Liver (tissue), 8 donors: ENCODE measurements at regions not wholly inside any gene's neighbourhood (a gene's known extent, or its start where the extent isn't known, plus 50 kb on each side); places are given as distances from the start of the nearest gene placed in this dataset.

Source experiments
- DNase-seq: peaks from one replicate; pipeline ENCODE4 v3.0.0-alpha.2; 2017; ENCODE audit warnings: low spot score
- H3K27ac ChIP-seq, 2 donors: one replicate each; pipeline ENCODE4 v1.7.0; 2013; ENCODE audit warnings: inconsistent platforms in 2 of 2, low read length in 2 of 2, control low read depth in 1 of 2, low read depth in 1 of 2, mild to moderate bottlenecking in 1 of 2
- H3K27me3 ChIP-seq, 4 donors: one replicate each; pipeline versions ENCODE4 v1.6.1 to v1.7.0; 2013; ENCODE audit warnings: low read length in 3 of 4, inconsistent platforms in 1 of 4, mild to moderate bottlenecking in 1 of 4, moderate library complexity in 1 of 4; ENCODE audit not compliant: control insufficient read depth in 4 of 4, insufficient read depth in 4 of 4
- H3K36me3 ChIP-seq, 4 donors: one replicate each; pipeline versions ENCODE4 v1.6.1 to v1.7.0; 2013; ENCODE audit warnings: low read length in 3 of 4, mild to moderate bottlenecking in 3 of 4, low read depth in 1 of 4, moderate library complexity in 1 of 4; ENCODE audit not compliant: control insufficient read depth in 4 of 4, insufficient read depth in 3 of 4
- H3K4me1 ChIP-seq, 4 donors: one replicate each; pipeline versions ENCODE4 v1.6.1 to v1.7.0; 2013; ENCODE audit warnings: low read length in 3 of 4, mild to moderate bottlenecking in 3 of 4, moderate library complexity in 1 of 4; ENCODE audit not compliant: control insufficient read depth in 4 of 4, insufficient read depth in 4 of 4
- H3K4me3 ChIP-seq, 3 donors: one replicate each; pipeline versions ENCODE4 v1.6.1 to v1.7.0; 2013; ENCODE audit warnings: low read length in 3 of 3, control low read depth in 1 of 3, low read depth in 1 of 3, mild to moderate bottlenecking in 1 of 3
- H3K9ac ChIP-seq, 2 donors: one replicate each; pipeline ENCODE4 v1.7.0; 2013; ENCODE audit warnings: low read length in 2 of 2, mild to moderate bottlenecking in 2 of 2, moderate library complexity in 2 of 2, control low read depth in 1 of 2, low read depth in 1 of 2
- H3K9me3 ChIP-seq, 4 donors: one replicate each; pipeline versions ENCODE4 v1.6.1 to v1.7.0; 2013; ENCODE audit warnings: low read length in 3 of 4; ENCODE audit not compliant: control insufficient read depth in 4 of 4
- ATF3 ChIP-seq: IDR thresholded peaks from 2 replicates; pipeline ENCODE4 v1.6.1; 2016; ENCODE audit warnings: antibody characterized with exemption
- CTCF ChIP-seq: fragments of 150-350 bp; IDR thresholded peaks from 2 replicates; pipeline ENCODE4 v1.5.1; 2017; ENCODE audit warnings: improper control_type of control experiment, low read depth, low read length; ENCODE audit not compliant: missing input control
- EGR1 ChIP-seq, 2 donors: IDR thresholded peaks; 2 replicates each; pipeline ENCODE4 v1.6.1; 2016 to 2018; ENCODE audit warnings: antibody characterized with exemption in 2 of 2, low read depth in 2 of 2
- FOXA1 ChIP-seq: IDR thresholded peaks from 2 replicates; pipeline ENCODE4 v1.6.1; 2016; ENCODE audit warnings: antibody characterized with exemption
- FOXA2 ChIP-seq: IDR thresholded peaks from 2 replicates; pipeline ENCODE4 v1.6.1; 2016; ENCODE audit warnings: antibody characterized with exemption
- GABPA ChIP-seq, 2 donors: IDR thresholded peaks in 1 of 2; conservative IDR thresholded peaks in 1 of 2; 2 replicates each; pipeline ENCODE4 v1.6.1; 2016; ENCODE audit warnings: antibody characterized with exemption in 2 of 2, mild to moderate bottlenecking in 1 of 2, moderate library complexity in 1 of 2
- HNF4A ChIP-seq, 2 donors: conservative IDR thresholded peaks; 2 replicates each; pipeline ENCODE4 v1.6.1; 2016; ENCODE audit warnings: antibody characterized with exemption in 2 of 2, mild to moderate bottlenecking in 2 of 2
- HNF4G ChIP-seq: IDR thresholded peaks from 2 replicates; pipeline ENCODE4 v1.6.1; 2016; ENCODE audit warnings: antibody characterized with exemption
- JUND ChIP-seq, 2 donors: IDR thresholded peaks; 2 replicates each; pipeline ENCODE4 v1.6.1; 2016; ENCODE audit warnings: antibody characterized with exemption in 2 of 2
- MAX ChIP-seq: IDR thresholded peaks from 2 replicates; pipeline ENCODE4 v1.6.1; 2016; ENCODE audit warnings: antibody characterized with exemption
- NR2F2 ChIP-seq: IDR thresholded peaks from 2 replicates; pipeline ENCODE4 v1.6.1; 2016; ENCODE audit warnings: antibody characterized with exemption
- RAD21 ChIP-seq, 2 donors: IDR thresholded peaks; 2 replicates each; pipeline ENCODE4 v1.6.1; 2016; ENCODE audit warnings: antibody characterized with exemption in 2 of 2, mild to moderate bottlenecking in 2 of 2
- REST ChIP-seq: IDR thresholded peaks from 2 replicates; pipeline ENCODE4 v1.6.1; 2016; ENCODE audit warnings: antibody characterized with exemption, mild to moderate bottlenecking
- RXRA ChIP-seq, 2 donors: IDR thresholded peaks; 2 replicates each; pipeline ENCODE4 v1.6.1; 2017 to 2018; ENCODE audit warnings: antibody characterized with exemption in 2 of 2, mild to moderate bottlenecking in 1 of 2
- SP1 ChIP-seq: IDR thresholded peaks from 2 replicates; pipeline ENCODE4 v1.6.1; 2018; ENCODE audit warnings: antibody characterized with exemption, mild to moderate bottlenecking
- TAF1 ChIP-seq: conservative IDR thresholded peaks from 2 replicates; pipeline ENCODE4 v1.6.1; 2016; ENCODE audit warnings: antibody characterized with exemption, mild to moderate bottlenecking
- YY1 ChIP-seq: IDR thresholded peaks from 2 replicates; pipeline ENCODE4 v1.6.1; 2016; ENCODE audit warnings: antibody characterized with exemption, mild to moderate bottlenecking
- ZBTB33 ChIP-seq: IDR thresholded peaks from 2 replicates; pipeline ENCODE4 v1.6.1; 2016; ENCODE audit warnings: antibody characterized with exemption
- WGBS: extraction: QIAGEN DNeasy Blood & Tissue Kit; methylation state at CpG from one replicate; pipeline ENCODE4 v1.1.7; 2013; 5-methylcytosine and 5-hydroxymethylcytosine counted together
- donor health status: healthy.
- donor health status: healthy.
- donor health status: healthy.
- donor health status: healthy.
- donor health status: healthy.

GRCh38 chr12:59075968-59076490 is 155.7 kb upstream of the LRIG3 start:
- Histone ChIP-seq H3K4me3 (no peak overlapping the region), H3K27me3 (no peaks in the 10 kb centered on the region), H3K9me3 (no peaks in the 10 kb centered on the region), H3K4me1 (no peaks in the 10 kb centered on the region), H3K36me3 (no peaks in the 10 kb centered on the region), H3K9ac (no peak overlapping the region), H3K27ac (no peak overlapping the region)
- no peak for TF ChIP-seq ZBTB33
- TF ChIP-seq RAD21 (IDR thresholded peaks at IDR 0.05): no peak
- TF ChIP-seq ATF3: no peak
- TF ChIP-seq TAF1: no peak
- no peak for TF ChIP-seq EGR1 (IDR thresholded peaks at IDR 0.05; ENCODE audit: low read depth in 2 of 2)
- TF ChIP-seq CTCF: no peak
- TF ChIP-seq GABPA (IDR thresholded peaks at IDR 0.05 in 1 of 2, conservative IDR thresholded peaks at IDR 0.05 in 1 of 2): no peak
- no peak for TF ChIP-seq HNF4G
- TF ChIP-seq HNF4A (conservative IDR thresholded peaks at IDR 0.05): no peak
- no peak for TF ChIP-seq RXRA (IDR thresholded peaks at IDR 0.05)
- no peak for TF ChIP-seq FOXA2
- no peak for TF ChIP-seq YY1
- TF ChIP-seq JUND (IDR thresholded peaks at IDR 0.05): no peak
- TF ChIP-seq REST: no peak
- TF ChIP-seq FOXA1: no peak
- no peak for TF ChIP-seq SP1
- no peak for TF ChIP-seq NR2F2
- no peak for TF ChIP-seq MAX
- WGBS: 93% methylated on average over 4 of the region's 4 CpGs
- no peak for DNase-seq
